ENCODE measurements at regions not wholly inside any gene's neighbourhood (a gene's known extent, or its start where the extent isn't known, plus 50 kb on each side); places are given as distances from the start of the nearest gene placed in this dataset.

GRCh38 chr2:47257946-47258348 lies 81.6 kb upstream of the CALM2 start:
- no peaks in the 10 kb centered on the region for H3K27me3 ChIP-seq
- H3K36me3 ChIP-seq (replicated peaks in 1 of 2): no peaks in the 10 kb centered on the region
- no peak for DNase-seq
- H3K4me3 ChIP-seq: no peak overlapping the region
- intact Hi-C loops (cut with DNase I): no loop called here
- no peak overlapping the region for H3K27ac ChIP-seq
- no peaks in the 10 kb centered on the region for H3K4me1 ChIP-seq (replicated peaks in 1 of 2)
- 82 to 96% (median 95%) methylated on average over 2 of the region's 2 CpGs for WGBS, 4 donors
- no peaks in the 10 kb centered on the region for H3K9me3 ChIP-seq (replicated peaks in 1 of 3)
- TF ChIP-seq CTCF (IDR thresholded peaks at IDR 0.05): no peak
- TF ChIP-seq POLR2A (IDR thresholded peaks at IDR 0.05): no peak

GRCh38 chr2:47256416-47257087 lies 80.2 kb upstream of the CALM2 start:
- no peak overlapping the region for H3K27ac ChIP-seq
- H3K36me3 ChIP-seq (replicated peaks in 1 of 2): no peaks in the 10 kb centered on the region
- no peaks in the 10 kb centered on the region for H3K4me1 ChIP-seq (replicated peaks in 1 of 2)
- no peaks in the 10 kb centered on the region for H3K27me3 ChIP-seq
- no peaks in the 10 kb centered on the region for H3K9me3 ChIP-seq (replicated peaks in 1 of 3)
- no peak overlapping the region for H3K4me3 ChIP-seq
- TF ChIP-seq CTCF (IDR thresholded peaks at IDR 0.05) (no peak), POLR2A (IDR thresholded peaks at IDR 0.05) (no peak)
- DNase-seq: no peak
- WGBS, 4 donors: 68 to 81% (median 77%) methylated on average over 9 of the region's 9 CpGs
- intact Hi-C loops (cut with DNase I): no loop called here

- Histone ChIP-seq H3K27ac (no peak overlapping the region), H3K27me3 (no peaks in the 10 kb centered on the region), H3K4me3 (no peak overlapping the region), H3K4me1 (replicated peaks in 1 of 2) (no peaks in the 10 kb centered on the region), H3K36me3 (replicated peaks in 1 of 2) (no peaks in the 10 kb centered on the region), H3K9me3 (replicated peaks in 1 of 3) (no peaks in the 10 kb centered on the region)
- no peak for DNase-seq
- WGBS, 4 donors: 70 to 95% (median 92%) methylated on average over 1 to 4 of the region's 4 CpGs
- intact Hi-C loops (cut with DNase I): no loop called here
- TF ChIP-seq CTCF (IDR thresholded peaks at IDR 0.05): no peak
- no peak for TF ChIP-seq POLR2A (IDR thresholded peaks at IDR 0.05)
Observed at GRCh38 chr2:47255794-47256193, 79.5 kb upstream of the CALM2 start.

- DNase-seq: no peak
- intact Hi-C loops (cut with DNase I): no loop called here
- WGBS, 4 donors: 59 to 90% (median 79%) methylated on average over 5 of the region's 5 CpGs
Observed at GRCh38 chr2:47254464-47254863, 78.2 kb upstream of the CALM2 start.

More at GRCh38 chr2:47254464-47254863, 78.2 kb upstream of the CALM2 start:
- no peaks in the 10 kb centered on the region for H3K4me1 ChIP-seq (replicated peaks in 1 of 2)
- H3K27me3 ChIP-seq: no peaks in the 10 kb centered on the region
- H3K9me3 ChIP-seq (replicated peaks in 1 of 3): no peaks in the 10 kb centered on the region
- no peaks in the 10 kb centered on the region for H3K36me3 ChIP-seq (replicated peaks in 1 of 2)
- H3K27ac ChIP-seq: no peak overlapping the region
- no peak overlapping the region for H3K4me3 ChIP-seq
- TF ChIP-seq POLR2A (IDR thresholded peaks at IDR 0.05): no peak
- no peak for TF ChIP-seq CTCF (IDR thresholded peaks at IDR 0.05)

Measured in adrenal gland (tissue), 9 donors.